Activated CD8-positive, alpha-beta memory T cell treated with anti-CD3 and anti-CD28 coated beads for 1 hour (primary cell): ENCODE measurements at regions not wholly inside any gene's neighbourhood (a gene's known extent, or its start where the extent isn't known, plus 50 kb on each side); places are given as distances from the start of the nearest gene placed in this dataset.
A peak's percentile ranks its signal among the peaks of the same experiment; 100 is the strongest.

Source experiments
- DNase-seq, 2 donors: peaks; one replicate each; pipeline ENCODE4 v3.0.0-alpha.2; 2020; ENCODE audit warnings: low read depth in 1 of 2; ENCODE audit errors: extremely low read depth in 1 of 2

GRCh38 chr15:31472636-31473384 is 146.2 kb downstream of the KLF13 start:
- peak in 1 of 2 donors; percentile 14 for DNase-seq

GRCh38 chr15:31473385-31474058 is 146.9 kb downstream of the KLF13 start:
- DNase-seq, result no peak

- no peak for DNase-seq
These were observed 147.6 kb downstream of the KLF13 start for GRCh38 chr15:31474059-31474868.

DNA sequence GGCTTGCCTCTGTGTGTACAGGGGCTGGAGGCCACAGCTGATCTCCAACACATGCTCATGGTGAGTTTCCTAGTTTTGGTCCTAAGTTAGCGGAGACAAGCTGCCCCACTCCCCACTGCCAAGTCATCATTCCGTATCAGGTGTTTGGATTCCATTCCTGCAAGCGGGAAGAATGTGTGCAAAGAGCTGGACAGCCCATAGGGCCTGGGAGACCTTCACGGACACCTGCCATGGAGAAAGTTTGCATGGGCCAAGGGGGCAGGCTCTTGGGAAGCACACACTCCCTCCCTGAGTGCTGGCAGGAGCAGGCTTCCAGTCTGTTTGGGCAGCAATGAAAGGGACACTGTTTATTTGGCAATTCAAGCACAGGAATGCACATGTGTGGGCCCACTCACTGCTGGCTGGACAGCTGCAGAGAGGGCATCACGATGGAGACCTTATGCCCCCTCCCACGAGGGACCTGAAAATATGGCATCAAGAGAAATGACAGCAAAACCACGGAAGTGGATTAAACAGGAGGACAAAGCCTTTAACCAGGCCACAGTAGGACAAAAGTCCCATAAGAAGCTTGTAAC is 149.7 kb downstream of the KLF13 start:
- no peak for DNase-seq

DNA sequence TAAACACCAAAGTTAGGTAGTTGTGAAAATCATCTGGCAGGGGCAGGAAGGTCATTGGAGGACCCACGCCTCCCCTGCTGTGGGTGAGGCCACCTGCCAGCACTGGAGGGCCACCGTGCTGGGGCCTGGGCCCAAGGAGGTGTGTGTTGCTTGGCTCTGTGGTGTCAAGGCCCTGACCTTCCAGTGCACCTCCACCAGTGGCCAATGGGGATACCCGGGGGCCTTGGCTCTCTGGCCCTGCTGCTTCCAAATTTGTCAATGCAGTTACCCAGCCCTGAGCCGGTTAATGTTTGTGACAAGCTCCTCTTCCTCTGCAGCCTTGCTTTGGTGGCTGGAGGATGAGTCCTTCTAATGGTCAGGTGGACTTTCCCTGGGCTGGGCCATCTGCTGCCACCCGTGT is 150.2 kb downstream of the KLF13 start:
- no peak for DNase-seq

DNA sequence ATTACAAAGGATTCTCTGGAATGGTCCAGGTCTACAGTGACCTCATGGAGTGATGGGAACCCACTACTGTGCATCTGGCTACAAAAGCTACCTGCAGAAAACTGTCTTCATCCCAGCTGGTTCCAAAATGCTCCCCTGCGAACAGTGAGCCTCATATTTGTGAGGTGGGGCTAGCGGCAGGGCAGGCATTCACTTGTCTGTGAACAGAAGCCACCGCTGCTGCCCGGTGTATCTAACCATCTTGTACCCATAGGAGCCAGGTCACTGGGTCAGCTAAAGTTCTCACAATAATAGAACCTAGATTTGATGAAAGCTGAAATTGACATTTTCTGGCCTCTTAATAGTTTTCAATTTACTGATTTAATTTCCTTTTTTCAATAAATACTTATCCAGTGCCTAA is 150.7 kb downstream of the KLF13 start:
- DNase-seq, result no peak

GRCh38 chr15:31477851-31478701 is 151.4 kb downstream of the KLF13 start:
- DNase-seq, result no peak

GRCh38 chr15:31478702-31479221 is 152.1 kb downstream of the KLF13 start:
- no peak for DNase-seq

- DNase-seq, result no peak
These were observed 153.9 kb downstream of the KLF13 start for GRCh38 chr15:31480356-31481025.

GRCh38 chr15:31481142-31481541 is 154.5 kb downstream of the KLF13 start:
- DNase-seq, result no peak

GRCh38 chr15:31482122-31482922 is 155.7 kb downstream of the KLF13 start:
- no peak for DNase-seq

- DNase-seq, result peak in 1 of 2 donors; percentile 28
These were observed 156.7 kb downstream of the KLF13 start for GRCh38 chr15:31483053-31483985.

DNA sequence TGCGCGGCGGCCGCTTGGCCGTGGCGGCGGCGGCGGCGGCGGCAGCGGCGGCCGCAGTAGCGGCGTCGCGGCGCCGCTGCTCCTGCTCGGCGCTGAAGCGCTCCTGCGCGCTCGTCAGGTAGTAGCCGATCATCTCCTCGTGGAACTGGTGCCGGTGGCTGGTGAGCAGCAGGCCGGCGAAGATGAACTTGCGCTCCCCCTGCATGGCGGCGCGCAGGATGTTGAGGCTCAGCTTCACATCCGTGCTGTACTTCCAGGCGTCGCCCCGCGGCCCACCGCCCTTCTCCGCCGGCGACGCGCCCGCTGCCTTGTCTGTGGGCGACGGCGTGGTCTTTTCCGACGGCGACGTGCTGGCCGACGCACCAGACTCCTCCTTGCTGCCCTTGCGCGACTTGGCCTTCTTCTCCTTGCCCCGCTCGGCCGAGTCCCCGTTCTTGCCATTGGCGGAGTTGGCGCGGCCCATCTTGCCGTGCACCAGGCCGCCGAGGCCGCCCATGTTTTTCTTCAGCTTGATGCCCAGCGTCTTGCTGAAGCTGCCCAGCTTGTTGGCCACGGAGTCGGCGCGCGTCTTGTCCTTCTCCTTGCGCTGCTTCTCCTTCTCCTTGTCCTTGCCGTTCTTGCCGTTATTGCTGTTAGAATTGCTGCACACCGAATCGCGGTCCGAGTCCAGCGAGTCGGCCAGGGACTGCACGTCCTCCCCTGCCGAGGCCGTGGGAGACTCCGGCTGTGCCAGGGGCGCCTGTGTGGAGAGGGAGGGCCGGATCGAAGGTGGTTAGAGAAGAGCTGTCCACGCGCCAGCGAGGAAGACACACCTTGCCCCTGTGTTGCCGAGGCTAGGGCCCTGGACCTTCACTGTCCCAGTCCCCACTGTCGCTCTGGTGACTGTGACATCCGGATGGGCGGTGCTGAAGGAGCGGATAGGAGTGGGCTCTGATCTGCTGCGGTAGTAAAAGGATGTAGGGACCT is 157.6 kb downstream of the KLF13 start:
- DNase-seq, result peak in 1 of 2 donors; percentile 21

- no peak for DNase-seq
These were observed 158.4 kb downstream of the KLF13 start for GRCh38 chr15:31484986-31485385.

- DNase-seq, result no peak
These were observed 158.8 kb downstream of the KLF13 start for GRCh38 chr15:31485431-31485830.

- no peak for DNase-seq
These were observed 159.4 kb downstream of the KLF13 start for GRCh38 chr15:31485911-31486461.
